Keratinocyte (primary cell): ENCODE measurements at regions not wholly inside any gene's neighbourhood (a gene's known extent, or its start where the extent isn't known, plus 50 kb on each side); places are given as distances from the start of the nearest gene placed in this dataset.

ENCODE experiments used
- CTCF ChIP-seq, 3 experiments: IDR thresholded peaks in 1 of 3; conservative IDR thresholded peaks in 1 of 3; optimal IDR thresholded peaks in 1 of 3; 2 replicates in 2 of 3; 3 replicates in 1 of 3; pipeline versions ENCODE3 to v1.5.1; 2011; ENCODE audit warnings: low read length in 3 of 3, mild to moderate bottlenecking in 3 of 3, moderate library complexity in 2 of 3, control low read depth in 1 of 3, inconsistent platforms in 1 of 3; ENCODE audit not compliant: insufficient read depth in 2 of 3; ENCODE audit errors: extremely low read depth in 1 of 3
- EZH2 ChIP-seq: IDR thresholded peaks from one replicate; pipeline ENCODE4 v1.6.1; 2012; ENCODE audit warnings: inconsistent platforms, mild to moderate bottlenecking, low read length, moderate library complexity

DNA sequence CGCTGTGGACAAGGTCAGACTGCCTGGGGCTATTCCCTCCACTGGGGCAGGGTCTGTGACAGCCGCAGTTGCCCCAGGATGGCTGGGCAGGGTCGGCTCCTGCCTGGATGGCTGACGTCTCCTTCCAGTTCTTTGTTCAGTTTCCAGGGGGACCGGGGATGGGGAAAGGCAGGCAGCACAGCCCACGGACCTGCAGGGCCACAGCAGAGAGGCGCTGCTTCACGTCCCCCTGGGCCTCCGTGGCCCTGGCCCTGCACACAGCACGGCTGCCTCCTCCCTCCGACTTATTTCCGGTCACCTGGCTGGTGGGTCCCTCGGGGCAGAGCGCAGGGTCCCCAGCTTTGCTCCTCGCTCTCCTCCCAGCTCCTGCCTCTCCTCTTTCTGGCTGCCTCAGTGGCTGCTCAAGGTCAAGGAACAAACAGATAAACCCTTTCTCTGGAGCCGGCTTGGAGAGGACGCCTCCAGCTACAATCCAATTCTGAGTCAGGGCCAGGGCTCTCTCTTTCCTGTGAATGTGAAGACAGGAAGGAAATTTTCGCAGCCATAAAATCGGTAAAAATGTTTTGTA, 169.7 kb downstream of the C9orf50 start:
- TF ChIP-seq CTCF (optimal IDR thresholded peaks at IDR 0.05 in 1 of 3, IDR thresholded peaks at IDR 0.05 in 1 of 3, conservative IDR thresholded peaks at IDR 0.05 in 1 of 3; ENCODE audit: extremely low read depth in 1 of 3, insufficient read depth in 2 of 3, low read length in 3 of 3) (no peak), EZH2 (no peak)
